ENCODE measurements at regions not wholly inside any gene's neighbourhood (a gene's known extent, or its start where the extent isn't known, plus 50 kb on each side); places are given as distances from the start of the nearest gene placed in this dataset.
A peak's percentile ranks its signal among the peaks of the same experiment; 100 is the strongest.

DNA sequence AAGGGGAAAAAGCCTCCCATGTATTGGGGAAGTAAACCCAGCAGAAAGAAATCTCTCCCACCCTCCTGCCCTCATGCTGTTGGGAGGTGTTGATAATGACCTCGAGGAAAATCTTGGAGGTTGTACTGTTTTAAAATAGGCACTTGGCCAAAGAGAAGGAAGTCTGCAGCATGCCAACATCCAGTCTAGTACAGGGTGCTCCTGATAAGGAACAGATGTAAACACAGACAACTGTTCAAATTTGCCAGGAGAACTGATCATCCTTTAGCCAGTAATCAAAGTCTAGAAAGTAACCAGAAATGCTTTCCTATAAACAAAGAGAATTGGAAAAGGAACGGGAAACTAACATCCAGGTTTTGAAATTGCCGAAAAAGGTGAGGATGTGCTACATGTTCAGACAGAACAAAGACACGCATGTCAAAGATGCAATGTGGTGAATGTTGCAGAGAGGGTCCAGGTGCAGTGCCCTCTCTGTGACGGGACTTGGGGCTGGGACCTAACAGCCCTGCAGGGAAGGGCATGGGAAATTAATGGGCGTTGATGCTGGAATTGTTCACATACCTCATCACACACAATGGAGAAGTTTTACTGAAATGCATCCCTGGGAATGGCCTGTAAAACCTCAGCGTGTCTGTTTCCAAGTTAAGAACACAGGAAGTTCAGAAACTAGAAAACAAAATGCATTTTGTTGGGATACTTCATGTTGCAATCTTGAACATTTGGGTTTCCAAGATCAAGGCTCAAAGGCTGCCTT lies 125.7 kb upstream of the RND3 start:
- DNase-seq (ENCODE audit: low spot score), result no peak

DNA sequence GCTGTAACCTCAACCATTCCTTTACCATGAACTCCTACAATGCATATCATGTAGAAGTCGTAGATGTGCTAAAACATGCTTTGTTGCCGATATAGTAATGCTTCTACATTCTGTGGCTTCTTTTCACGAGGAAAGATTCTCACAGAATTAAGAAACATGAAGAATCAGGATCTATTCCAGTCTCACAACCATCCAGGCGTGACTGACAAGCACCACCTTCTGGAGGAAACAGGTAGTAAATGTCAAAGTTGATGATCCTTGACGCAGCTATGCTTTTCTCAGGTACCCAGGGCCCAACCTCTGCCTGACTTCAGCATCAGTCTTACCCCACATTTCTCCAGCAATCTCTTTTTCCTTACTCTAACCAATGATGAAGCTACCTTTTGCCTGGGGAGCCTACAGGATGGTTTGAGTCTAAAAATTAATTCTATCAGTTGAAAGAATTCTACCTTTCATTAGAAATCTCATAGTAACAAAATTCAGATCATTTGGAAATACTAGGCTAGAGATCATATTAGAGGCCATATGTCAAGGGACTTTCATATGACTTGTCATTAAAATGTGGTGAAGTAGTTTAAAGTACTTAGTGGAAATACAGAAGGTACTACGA lies 123.3 kb upstream of the RND3 start:
- peak; percentile 56 for DNase-seq (ENCODE audit: low spot score)

DNA sequence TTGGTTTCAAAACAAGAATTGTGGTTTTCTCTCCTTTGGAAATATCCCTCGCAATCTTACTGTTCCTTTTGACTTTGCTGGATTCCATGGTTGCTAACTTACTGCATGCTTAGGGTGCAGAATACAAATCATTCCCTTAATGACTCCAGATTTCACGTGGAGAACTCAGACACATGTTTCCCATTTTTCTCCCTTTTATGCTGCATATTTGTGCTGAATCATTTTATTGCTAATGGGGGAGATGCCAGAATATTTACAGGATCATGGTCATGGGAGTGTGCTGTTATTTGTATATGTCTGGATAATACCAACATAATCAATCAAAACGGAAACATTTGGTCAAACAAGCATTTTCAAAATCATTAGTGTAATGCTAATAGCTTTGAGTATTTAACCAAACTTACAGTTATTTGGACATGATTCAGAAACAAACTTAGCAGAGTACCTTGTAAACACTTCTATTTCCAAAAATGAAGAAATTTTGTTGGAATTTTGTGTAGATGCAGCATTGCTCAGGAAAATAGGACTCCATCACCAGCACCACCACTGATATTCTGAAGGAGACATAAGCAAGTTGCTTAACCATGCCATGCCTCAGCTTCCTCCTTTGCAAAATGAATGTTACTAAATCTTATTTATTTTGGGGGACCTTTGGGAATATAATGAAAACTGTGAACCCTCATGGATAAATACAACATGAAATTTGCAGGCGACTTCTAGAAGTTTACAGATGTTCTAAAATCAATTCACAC lies 122.5 kb upstream of the RND3 start:
- DNase-seq (ENCODE audit: low spot score), result no peak

DNA sequence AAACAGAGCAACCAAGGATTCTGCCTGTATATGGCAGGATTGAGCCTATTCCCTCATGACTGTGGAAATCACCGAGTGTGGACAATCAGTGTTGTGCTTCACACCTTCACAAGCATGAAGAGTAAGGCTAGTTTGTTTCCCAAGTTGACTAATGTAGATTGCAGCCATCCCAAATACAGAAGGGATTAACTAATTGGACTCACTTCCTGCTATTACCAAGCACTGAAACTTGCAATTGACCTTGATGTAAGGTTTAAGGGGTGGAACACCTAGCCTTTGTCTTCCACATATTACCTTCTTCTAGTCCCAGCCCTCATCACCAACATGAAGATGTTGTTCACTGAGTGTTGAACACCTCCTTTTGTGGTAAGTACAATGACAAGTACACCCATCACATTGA lies 120.9 kb upstream of the RND3 start:
- DNase-seq (ENCODE audit: low spot score), result no peak

DNA sequence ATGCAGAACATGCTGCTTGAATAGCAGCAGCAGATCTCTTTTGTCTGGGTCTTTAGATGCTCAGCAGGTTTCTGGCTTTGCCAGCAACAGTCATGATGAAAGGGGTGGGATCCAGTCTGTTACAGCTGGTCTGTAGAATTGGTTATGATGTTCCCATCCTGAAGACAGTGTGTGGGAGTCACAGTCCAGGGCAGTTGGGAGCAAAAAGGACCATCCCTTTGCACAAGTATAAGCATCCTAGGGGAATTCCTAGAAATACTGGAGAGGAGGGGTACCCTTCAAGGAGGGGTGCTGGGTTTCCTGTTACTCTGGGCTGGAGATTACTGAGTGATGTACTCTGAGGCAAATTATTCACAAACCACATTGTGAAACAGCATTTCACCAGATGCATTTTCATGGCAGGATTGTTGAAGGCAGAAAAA lies 119.9 kb upstream of the RND3 start:
- no peak for DNase-seq (ENCODE audit: low spot score)

DNA sequence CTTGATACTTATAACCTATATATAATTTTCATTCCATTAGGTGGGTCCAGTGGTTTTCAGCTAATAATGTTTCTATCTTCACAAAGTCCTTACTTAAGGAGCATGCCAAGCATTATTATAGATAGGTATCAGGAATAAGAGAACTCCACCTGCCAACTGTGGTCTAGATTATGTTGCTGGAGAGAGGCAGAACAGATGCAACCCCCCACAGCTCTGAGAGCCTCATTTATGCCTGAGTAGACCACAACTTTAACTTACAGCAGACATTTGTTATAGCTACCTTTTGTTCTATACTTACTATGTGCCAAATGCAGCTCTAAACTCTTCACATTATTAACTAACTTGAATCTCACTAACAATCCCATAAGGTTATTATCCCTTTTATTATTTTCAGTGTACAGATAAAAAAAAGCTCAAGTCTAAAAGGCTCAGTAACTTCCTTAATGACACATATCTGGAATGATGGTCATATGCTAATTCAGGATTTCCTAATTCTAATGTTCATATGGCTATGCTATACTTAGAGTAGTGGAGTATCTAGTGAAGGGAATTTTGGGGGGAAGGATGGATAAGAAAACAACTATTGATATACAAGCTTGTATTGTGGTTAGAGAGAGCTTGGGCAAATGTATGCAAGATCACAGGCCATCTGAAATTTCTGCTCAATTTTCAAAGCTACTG lies 119.1 kb upstream of the RND3 start:
- no peak for DNase-seq (ENCODE audit: low spot score)

DNA sequence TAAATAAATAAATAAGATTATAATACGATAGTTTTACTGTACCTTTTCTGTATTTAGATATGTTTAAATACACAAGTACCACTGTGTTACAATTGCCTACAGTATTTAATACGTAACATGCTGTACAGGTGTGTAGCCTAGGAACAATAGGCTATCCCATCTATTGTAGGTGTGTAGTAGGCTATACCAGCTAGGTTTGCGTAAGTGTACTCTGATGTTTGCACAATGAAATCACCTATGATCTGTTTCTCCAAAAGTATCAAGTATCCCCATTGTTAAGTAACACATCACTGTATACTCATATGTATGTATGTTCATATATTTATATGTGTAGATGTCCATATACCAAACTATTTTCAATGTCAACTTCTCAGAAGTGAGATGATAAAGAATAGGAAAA lies 118.2 kb upstream of the RND3 start:
- no peak for DNase-seq (ENCODE audit: low spot score)

DNA sequence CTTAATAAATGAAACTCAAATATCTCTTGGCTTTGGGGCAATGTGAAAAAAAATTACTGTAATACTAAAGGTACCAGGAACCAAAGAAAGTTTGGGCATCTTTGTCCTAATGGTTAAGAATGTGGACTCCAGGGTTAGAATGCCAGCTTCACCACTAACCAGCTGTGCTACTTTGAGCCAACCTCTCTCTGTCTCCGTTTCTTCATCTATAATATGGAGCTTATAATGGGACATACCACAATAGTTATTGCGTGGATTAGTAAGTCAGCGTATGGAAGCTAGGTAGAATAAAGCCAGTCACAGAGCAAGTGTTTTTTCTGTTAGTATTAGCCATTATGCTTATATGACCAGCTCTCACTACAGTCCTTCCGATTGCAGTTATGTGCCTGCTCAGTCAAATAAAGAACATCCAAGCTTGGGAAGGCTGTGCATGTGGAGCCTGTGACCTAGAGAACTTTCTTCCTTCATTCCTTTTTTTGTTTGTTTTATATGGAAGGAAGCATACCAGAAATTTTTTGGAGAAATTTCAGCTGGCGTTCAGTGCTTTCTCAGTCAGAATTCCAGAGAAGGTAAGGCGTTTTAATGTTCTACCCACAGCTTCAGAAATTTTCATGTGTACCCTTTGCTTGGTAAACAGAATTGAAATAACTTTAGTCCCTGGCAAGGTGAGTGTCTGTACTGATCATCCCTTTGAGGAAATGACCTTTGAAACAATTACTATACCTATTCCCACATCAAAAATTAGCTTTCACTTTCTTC lies 114.0 kb upstream of the RND3 start:
- no peak for DNase-seq (ENCODE audit: low spot score)

DNA sequence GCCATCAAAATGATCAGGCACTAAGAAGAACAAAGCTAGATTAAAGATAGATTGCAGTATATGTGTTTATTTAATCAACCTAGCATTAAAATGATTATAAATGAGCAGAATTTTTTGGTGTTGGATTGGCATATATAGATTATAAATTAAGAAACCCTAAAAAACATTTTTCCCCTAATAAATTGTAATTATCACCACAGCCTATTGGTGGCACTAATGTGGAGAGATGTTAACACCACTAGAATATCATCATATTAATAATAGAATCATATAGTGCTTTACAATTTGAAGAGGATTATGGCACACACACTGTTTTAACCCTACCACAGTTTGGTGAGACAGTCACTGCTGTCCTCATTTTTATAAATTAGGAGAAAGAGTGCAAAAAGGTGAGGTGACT lies 112.4 kb upstream of the RND3 start:
- DNase-seq (ENCODE audit: low spot score), result no peak

DNA sequence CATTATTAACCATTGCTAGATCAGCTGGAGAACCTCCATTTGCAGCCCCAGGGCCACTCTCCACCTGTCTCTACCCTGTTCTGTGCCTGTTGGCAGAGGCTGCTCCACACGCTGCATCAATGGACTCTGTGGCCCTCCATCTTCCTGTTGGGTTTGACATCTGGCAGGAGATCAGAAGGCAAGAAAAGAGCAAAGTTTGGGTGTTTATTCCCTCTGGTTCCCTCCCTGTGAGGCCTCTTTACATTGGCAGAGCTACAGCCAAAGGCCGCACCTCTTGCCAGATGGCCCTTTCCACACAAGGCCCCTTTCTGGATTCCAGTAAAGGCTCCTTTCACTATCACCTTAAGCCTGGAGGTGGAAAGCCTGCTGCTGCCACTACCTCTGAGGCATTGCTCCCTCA lies 110.9 kb upstream of the RND3 start:
- DNase-seq (ENCODE audit: low spot score), result no peak

DNA sequence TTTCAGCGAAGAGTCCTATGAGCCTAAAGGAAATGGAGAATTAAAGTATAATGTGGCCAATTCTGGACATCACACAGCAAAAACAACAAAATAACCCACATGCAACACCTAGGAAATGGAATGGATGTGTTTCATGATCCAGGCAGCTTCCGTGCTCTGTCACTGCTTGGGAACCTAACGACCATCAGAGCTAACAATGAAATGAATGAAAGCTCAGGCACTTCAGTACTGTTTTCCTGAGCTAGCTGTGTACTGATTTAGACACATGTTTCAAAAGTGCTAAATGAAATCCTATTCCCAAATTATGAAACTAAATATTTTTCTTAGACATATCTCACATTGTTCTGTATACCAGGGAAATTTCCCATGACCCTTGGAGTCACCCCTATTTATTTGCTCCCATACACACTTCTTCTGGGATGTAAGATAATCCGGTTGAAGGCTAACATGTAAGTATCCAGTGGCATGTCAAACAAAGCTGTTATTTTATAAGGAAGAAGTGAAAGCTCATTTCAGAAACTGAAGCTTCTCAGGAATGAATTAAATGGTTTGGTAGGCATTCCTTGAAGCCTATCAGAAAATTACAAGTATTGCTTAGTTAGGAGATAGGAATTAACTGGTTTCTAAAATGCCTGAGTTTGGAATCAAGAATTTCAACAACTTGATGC lies 108.5 kb upstream of the RND3 start:
- DNase-seq (ENCODE audit: low spot score), result no peak

DNA sequence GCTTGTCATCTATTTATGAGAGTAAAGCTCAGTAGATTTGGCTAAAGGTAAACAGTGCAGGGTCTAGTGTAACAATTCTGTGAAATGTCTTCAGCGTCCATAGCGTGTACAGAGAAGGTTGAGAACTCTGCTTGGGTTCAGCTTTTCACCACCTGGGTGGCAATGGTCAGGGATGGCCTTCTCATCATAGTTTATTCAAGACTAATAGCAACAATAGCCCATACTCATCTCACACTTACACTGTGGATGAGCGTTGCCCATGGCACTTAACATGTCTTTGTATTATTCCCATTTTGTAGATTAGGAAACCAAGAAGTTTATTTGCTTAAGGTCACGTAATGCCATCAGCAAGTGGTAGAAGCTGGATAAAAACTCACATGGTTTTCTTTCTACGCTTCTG lies 106.8 kb upstream of the RND3 start:
- DNase-seq (ENCODE audit: low spot score), result no peak

DNA sequence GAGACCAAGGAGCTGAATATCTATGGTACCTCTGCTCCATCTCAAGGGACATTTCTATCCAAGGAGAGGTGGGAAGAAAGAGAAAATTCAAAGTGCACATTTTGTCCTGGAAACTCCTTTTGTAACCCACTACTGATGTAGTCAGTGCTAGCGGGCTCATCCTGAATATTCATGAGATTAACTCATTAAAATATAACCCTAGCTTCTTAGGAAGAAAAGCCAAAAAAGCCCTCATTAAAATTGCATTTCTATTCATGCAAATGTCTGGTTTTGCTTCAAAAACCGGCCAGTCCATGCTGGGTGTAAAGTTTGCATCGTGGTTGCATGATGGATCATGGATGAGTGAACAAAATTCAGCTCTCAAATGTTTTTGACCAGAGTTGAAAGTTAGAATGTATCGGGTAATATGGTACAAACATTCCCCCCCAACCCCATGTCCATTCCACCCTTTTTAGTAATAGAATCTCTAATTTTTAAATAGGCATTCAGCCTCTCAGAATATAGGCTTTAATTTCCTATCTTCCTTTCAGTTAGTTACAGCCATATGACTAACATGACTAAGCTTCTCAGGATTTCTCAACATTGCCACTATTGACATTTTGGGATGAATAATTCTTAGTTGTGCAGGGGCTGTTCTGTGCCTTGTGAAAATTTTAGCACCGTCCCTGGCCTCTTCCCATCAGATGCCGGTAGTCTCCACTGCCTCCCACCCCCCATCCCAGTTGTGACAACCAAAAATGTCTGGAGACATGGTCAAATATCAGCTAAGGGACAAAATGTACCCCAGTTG lies 104.2 kb upstream of the RND3 start:
- DNase-seq (ENCODE audit: low spot score), result no peak

DNA sequence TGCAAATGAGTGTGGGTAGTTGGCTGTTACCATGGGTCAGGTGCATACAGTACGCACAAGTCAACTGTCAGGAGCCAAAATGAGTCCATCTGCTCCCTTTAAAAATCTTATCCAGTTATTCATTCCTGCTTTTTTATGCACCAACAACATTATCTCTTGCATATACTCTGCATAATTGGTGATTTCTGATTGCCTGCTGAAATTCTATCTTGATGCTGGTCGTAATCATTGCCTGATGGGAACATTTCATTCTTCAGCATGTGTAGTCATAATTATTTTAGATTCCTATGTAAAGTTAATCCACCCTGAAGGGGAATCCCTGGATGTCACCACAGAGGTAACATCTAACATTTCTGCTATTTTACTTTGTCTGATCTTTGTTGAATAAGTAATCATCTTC lies 102.2 kb upstream of the RND3 start:
- no peak for DNase-seq (ENCODE audit: low spot score)

DNA sequence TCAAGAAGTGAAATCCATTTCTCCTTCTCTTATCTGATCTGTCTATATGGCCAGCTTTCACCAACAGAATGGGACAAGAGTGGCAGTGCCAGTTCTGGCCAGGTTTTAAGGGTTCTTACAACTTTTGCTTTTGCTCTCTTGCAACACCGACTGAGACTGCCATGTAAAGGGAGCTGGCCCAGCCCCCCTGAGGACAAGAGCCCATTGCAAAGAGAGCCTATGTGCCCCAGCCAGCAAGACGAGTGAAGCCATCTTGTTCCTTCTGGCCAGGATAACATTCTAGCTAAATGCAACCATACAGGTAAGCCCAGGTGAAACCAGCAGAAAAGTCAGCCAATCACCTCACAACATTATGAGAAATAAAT lies 101.0 kb upstream of the RND3 start:
- DNase-seq (ENCODE audit: low spot score), result no peak

DNA sequence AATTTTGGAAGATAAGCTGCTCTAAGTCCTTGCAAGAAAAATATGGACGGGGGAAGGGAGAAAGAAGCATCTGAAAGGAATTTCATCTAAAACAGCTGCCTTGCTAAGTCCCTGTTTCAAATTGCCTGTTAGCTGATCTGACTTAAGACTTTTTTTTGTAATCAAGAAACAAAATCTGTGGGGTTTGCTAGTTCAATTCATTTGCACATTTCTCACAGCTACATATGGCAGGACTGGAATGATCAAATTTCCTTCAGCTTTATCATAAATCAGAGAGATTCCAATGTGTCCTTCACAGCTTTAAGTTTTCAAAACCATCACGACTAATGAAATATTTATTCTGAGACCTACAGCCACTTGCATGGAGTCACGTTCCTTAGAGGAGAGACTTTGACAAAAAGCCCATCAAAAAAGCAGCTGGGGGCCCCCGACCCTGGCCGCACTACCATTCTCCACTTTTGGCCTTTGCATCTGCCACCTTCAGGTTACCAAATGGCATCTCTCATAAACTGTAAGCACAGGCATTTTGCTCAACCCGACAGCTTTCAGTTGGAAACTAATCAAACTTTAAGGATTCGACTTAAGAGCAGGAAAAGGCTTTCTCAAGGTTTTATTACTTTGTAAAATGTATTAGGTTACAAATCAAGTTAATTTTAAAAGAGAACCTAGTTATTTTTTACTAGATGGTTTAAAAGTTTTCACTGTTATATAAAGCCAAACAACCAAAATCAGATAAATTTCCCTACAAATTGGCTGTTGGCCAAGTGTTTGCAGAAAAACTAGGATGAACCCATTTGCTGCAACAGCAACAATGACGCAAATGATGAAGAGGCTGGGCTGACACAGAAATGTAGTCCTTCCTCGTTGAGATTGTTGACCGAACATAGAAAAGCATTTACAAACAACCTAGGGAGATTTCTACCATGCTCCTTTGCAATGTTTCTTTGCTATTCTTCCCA lies 100.4 kb upstream of the RND3 start:
- no peak for DNase-seq (ENCODE audit: low spot score)

DNA sequence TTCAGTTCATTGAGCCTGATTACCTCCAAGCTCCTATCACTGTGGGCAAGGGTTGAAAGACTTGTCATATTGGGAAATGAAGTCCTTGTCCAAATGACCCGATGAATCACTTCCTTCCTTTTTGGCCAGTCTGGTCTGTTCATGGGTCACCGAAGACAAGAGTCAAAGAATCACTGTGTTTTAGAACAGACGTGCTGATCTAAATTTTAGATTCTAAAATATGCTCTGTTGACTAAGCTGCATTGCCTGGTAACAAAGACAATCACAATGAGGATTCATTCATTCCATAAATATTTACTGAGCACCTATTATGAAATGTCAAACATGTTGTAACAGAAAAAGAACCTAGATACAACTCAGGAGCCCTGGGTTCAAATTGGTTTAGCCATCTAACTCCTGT lies 99.4 kb upstream of the RND3 start:
- DNase-seq (ENCODE audit: low spot score), result no peak

DNA sequence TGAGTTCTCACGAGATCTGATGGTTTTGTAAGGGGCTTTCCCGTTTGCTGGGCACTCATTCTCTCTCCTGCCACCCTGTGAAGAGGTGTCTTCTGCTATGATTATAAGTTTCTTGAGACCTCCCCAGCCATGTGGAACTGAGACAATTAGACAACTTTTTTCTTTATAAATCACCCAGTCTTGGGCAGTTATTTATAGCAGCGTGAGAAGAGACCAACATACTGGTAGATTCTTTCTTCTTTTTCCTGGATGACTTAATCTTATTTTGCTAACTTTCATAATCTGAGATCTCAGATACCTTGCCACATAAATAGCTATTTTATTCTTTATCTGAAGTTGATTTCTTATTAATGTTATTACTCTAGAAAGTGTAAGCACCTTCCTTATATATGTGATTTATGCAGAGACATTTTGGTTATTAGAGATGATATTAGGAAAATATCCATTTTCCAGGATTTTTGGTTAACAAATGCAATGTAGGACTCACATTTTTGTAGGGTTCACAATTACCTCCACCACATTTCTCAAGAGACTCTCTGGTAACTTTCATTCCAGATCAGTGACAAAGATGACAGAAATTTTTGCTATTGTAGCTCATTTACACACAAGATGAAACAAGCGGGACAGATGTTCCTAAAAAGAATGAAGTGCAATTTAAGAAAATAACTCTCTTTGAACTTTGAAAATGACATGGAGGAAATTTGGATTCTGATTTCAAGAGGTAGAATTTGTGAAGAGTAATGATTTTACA lies 97.9 kb upstream of the RND3 start:
- no peak for DNase-seq (ENCODE audit: low spot score)

DNA sequence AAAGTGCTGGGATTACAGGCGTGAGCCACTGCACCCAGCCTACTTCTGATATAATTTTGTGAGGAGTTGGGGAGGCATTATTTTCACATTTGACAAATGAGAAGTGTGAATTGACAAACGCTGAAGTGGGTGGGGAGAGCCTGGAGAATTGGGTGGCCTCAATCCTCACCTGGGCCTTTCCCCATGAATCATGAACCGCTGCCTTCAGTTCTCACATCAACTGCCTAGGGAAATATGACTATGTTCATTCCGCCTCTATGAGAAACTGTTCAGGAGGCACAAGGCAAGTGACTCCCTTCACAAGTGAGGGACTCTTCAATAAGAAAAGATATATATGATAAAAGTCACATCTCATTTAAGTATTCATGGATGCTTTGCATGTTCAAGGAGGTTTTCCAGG lies 96.6 kb upstream of the RND3 start:
- no peak for DNase-seq (ENCODE audit: low spot score)
